ENCODE measurements at regions not wholly inside any gene's neighbourhood (a gene's known extent, or its start where the extent isn't known, plus 50 kb on each side); places are given as distances from the start of the nearest gene placed in this dataset.

DNA sequence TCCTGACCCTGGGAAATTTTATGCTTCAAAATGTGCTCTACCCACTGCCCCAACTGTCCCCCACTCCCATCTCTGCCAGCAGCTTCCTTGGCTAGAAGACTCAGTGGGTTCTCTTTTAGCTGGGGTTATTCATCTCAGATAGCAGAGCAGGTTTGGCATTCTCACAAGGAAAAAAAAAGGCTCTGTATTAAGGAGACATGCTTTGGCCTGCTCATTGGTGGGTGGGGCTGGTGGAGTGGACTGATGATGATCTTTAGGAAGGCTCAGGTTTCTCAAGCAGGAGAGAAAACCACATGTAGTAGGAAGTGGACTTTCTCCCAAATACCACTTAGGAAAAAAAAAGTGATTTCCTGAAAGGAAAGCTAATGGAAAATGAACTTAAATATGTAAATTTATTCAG is 279.2 kb upstream of the ZNF462 start:
- DNase-seq, result no peak
- Histone ChIP-seq H3K9me3 (ENCODE audit: severe bottlenecking) (no peaks in the 10 kb centered on the region), H3K4me3 (ENCODE audit: low read depth, low read length) (no peak overlapping the region), H3K36me3 (no peaks in the 10 kb centered on the region), H3K27me3 (ENCODE audit: insufficient read depth, low read depth, severe bottlenecking) (no peaks in the 10 kb centered on the region), H3K27ac (no peak overlapping the region)
- TF ChIP-seq CTCF (IDR thresholded peaks at IDR 0.05; ENCODE audit: low read depth, low read length), result no peak

DNA sequence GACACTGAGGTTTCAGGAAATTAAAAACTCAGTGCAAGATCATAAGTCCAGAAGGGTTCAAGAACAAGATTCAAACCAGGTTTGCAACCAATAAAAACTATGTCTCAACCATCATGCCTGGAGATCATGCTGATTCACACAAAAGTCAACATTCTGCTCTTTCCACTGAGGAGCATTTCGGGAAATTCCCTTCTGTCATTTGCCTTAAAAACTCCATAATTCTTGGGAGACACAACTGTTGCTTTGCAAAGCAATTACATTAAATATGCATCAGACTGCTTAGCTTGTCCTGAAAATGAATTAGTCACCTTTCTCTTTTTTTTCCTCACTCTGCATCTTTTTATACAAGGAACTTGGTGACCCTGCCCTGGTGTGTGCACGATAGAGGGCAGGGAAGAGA is 275.9 kb upstream of the ZNF462 start:
- H3K9me3 ChIP-seq (ENCODE audit: severe bottlenecking), result no peaks in the 10 kb centered on the region
- TF ChIP-seq CTCF (IDR thresholded peaks at IDR 0.05; ENCODE audit: low read depth, low read length), result no peak
- H3K27me3 ChIP-seq (ENCODE audit: insufficient read depth, low read depth, severe bottlenecking), result no peaks in the 10 kb centered on the region
- no peaks in the 10 kb centered on the region for H3K36me3 ChIP-seq
- no peak for DNase-seq
- H3K27ac ChIP-seq, result no peak overlapping the region
- no peak overlapping the region for H3K4me3 ChIP-seq (ENCODE audit: low read depth, low read length)

GRCh38 chr9:106588626-106589025 is 274.3 kb upstream of the ZNF462 start:
- H3K9me3 ChIP-seq (ENCODE audit: severe bottlenecking), result no peaks in the 10 kb centered on the region
- no peak for DNase-seq
- no peak overlapping the region for H3K4me3 ChIP-seq (ENCODE audit: low read depth, low read length)
- H3K36me3 ChIP-seq, result no peaks in the 10 kb centered on the region
- H3K27ac ChIP-seq, result no peak overlapping the region
- no peaks in the 10 kb centered on the region for H3K27me3 ChIP-seq (ENCODE audit: insufficient read depth, low read depth, severe bottlenecking)
- TF ChIP-seq CTCF (IDR thresholded peaks at IDR 0.05; ENCODE audit: low read depth, low read length), result no peak

DNA sequence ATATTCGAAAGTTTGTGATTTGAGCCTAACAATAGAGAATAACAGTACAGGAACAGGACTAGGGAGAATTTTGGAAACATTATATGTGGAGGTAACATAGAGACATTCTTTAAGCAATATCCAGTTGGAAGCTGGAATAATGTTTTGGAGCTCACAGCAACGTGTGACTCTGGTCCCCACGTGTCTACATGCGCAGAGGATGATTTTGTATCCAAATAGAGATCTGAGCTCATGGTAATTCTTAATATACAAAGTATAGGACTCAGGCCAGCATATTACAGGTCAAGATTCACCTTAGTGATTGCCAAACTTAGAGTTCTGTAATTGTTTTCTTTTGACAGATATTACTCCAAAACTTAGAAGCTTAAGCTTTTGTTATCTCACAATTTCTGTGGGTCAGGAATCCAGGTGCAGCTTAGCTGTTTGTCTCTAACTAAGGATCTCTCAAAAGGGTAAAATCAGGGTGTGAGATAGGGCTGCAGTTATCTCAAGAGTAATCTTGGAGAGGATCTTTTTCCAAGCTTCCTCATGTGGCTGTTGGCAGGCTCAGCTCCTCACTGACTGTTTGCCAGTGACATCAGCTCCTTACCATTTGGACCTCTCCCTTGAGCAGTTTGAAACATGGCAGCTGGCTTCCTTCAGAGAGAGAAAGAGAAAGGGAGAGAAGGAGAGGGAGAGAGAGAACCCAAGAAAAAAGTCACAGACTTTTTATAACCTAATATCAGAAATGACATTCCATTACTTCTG is 272.0 kb upstream of the ZNF462 start:
- DNase-seq, result no peak
- H3K36me3 ChIP-seq, result no peaks in the 10 kb centered on the region
- H3K4me3 ChIP-seq (ENCODE audit: low read depth, low read length), result no peak overlapping the region
- no peak for TF ChIP-seq CTCF (IDR thresholded peaks at IDR 0.05; ENCODE audit: low read depth, low read length)
- no peaks in the 10 kb centered on the region for H3K27me3 ChIP-seq (ENCODE audit: insufficient read depth, low read depth, severe bottlenecking)
- H3K9me3 ChIP-seq (ENCODE audit: severe bottlenecking), result no peaks in the 10 kb centered on the region
- no peak overlapping the region for H3K27ac ChIP-seq

DNA sequence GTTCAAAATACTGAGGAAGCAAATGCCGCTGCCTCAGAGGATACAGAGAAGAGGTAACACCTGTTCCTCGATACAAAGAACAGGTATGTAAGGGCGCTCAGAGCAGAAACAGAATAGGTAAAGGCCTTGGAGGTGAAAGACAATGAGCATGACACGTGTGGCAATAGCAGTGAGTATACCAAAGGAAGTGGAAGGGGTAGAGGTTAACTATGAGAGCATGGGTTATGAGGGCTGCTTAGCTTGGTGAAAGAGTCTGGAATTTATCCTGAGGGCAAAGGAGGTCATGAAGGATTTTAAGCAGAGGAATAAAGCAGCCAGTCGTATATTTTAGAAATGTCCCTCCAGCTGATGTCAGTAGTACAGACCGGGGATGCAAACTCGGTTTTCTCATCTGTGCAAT is 269.8 kb upstream of the ZNF462 start:
- DNase-seq, result no peak
- no peaks in the 10 kb centered on the region for H3K36me3 ChIP-seq
- H3K27me3 ChIP-seq (ENCODE audit: insufficient read depth, low read depth, severe bottlenecking), result no peaks in the 10 kb centered on the region
- H3K27ac ChIP-seq, result no peak overlapping the region
- H3K4me3 ChIP-seq (ENCODE audit: low read depth, low read length), result no peak overlapping the region
- H3K9me3 ChIP-seq (ENCODE audit: severe bottlenecking), result no peaks in the 10 kb centered on the region
- TF ChIP-seq CTCF (IDR thresholded peaks at IDR 0.05; ENCODE audit: low read depth, low read length), result no peak

GRCh38 chr9:106596984-106597383 is 266.0 kb upstream of the ZNF462 start:
- no peaks in the 10 kb centered on the region for H3K36me3 ChIP-seq
- no peaks in the 10 kb centered on the region for H3K27me3 ChIP-seq (ENCODE audit: insufficient read depth, low read depth, severe bottlenecking)
- no peaks in the 10 kb centered on the region for H3K9me3 ChIP-seq (ENCODE audit: severe bottlenecking)
- H3K27ac ChIP-seq, result no peak overlapping the region
- no peak for DNase-seq
- H3K4me3 ChIP-seq (ENCODE audit: low read depth, low read length), result no peak overlapping the region
- TF ChIP-seq CTCF (IDR thresholded peaks at IDR 0.05; ENCODE audit: low read depth, low read length), result no peak

All from WERI-Rb-1 (cell line).